ENCODE measurements at regions not wholly inside any gene's neighbourhood (a gene's known extent, or its start where the extent isn't known, plus 50 kb on each side); places are given as distances from the start of the nearest gene placed in this dataset.

GRCh38 chr1:227454686-227455085 lies 108.7 kb upstream of the ZNF678 start:
- no TSS peak for BruUV-seq (replicated peaks)
- Mint-ChIP-seq H3K36me3 (ENCODE audit: insufficient read depth, unreplicated experiment) (no peaks in the 10 kb centered on the region), H3K9me3 (ENCODE audit: low read depth, unreplicated experiment) (no peaks in the 10 kb centered on the region), H3K4me1 (ENCODE audit: low read depth, unreplicated experiment) (no peaks in the 10 kb centered on the region), H3K27me3 (ENCODE audit: unreplicated experiment) (peaks cover 57% of the 10 kb centered on the region), H3K27ac (ENCODE audit: unreplicated experiment) (no peak overlapping the region), H3K4me3 (ENCODE audit: low read depth, unreplicated experiment) (no peak overlapping the region)
- intact Hi-C loops (cut with micrococcal nuclease; ENCODE audit: unreplicated experiment): no loop called here
- TF ChIP-seq CTCF (IDR thresholded peaks at IDR 0.05; ENCODE audit: unreplicated experiment): no peak
- CTCF ChIA-PET: no interaction called here
- no peak for DNase-seq

GRCh38 chr1:227453631-227454355 lies 109.6 kb upstream of the ZNF678 start:
- H3K4me3 Mint-ChIP-seq (ENCODE audit: low read depth, unreplicated experiment): no peak overlapping the region
- H3K27ac Mint-ChIP-seq (ENCODE audit: unreplicated experiment): no peak overlapping the region
- H3K4me1 Mint-ChIP-seq (ENCODE audit: low read depth, unreplicated experiment): no peaks in the 10 kb centered on the region
- TF ChIP-seq CTCF (IDR thresholded peaks at IDR 0.05; ENCODE audit: unreplicated experiment): no peak
- DNase-seq: no peak
- CTCF ChIA-PET: no interaction called here
- H3K36me3 Mint-ChIP-seq (ENCODE audit: insufficient read depth, unreplicated experiment): no peaks in the 10 kb centered on the region
- H3K9me3 Mint-ChIP-seq (ENCODE audit: low read depth, unreplicated experiment): no peaks in the 10 kb centered on the region
- H3K27me3 Mint-ChIP-seq (ENCODE audit: unreplicated experiment): peaks cover 57% of the 10 kb centered on the region
- BruUV-seq (replicated peaks): no TSS peak
- intact Hi-C loops (cut with micrococcal nuclease; ENCODE audit: unreplicated experiment): no loop called here

- peaks cover 52% of the 10 kb centered on the region for H3K27me3 Mint-ChIP-seq (ENCODE audit: unreplicated experiment)
- BruUV-seq (replicated peaks): no TSS peak
- H3K4me3 Mint-ChIP-seq (ENCODE audit: low read depth, unreplicated experiment): no peak overlapping the region
- DNase-seq: no peak
- CTCF ChIA-PET: no interaction called here
- no peaks in the 10 kb centered on the region for H3K4me1 Mint-ChIP-seq (ENCODE audit: low read depth, unreplicated experiment)
- H3K36me3 Mint-ChIP-seq (ENCODE audit: insufficient read depth, unreplicated experiment): no peaks in the 10 kb centered on the region
- no peak overlapping the region for H3K27ac Mint-ChIP-seq (ENCODE audit: unreplicated experiment)
- no peaks in the 10 kb centered on the region for H3K9me3 Mint-ChIP-seq (ENCODE audit: low read depth, unreplicated experiment)
- no peak for TF ChIP-seq CTCF (IDR thresholded peaks at IDR 0.05; ENCODE audit: unreplicated experiment)
- intact Hi-C loops (cut with micrococcal nuclease; ENCODE audit: unreplicated experiment): no loop called here
Measured at GRCh38 chr1:227451954-227452353, 111.4 kb upstream of the ZNF678 start.

- DNase-seq: no peak
- Mint-ChIP-seq H3K27me3 (ENCODE audit: unreplicated experiment) (peaks cover 43% of the 10 kb centered on the region), H3K36me3 (ENCODE audit: insufficient read depth, unreplicated experiment) (no peaks in the 10 kb centered on the region), H3K4me3 (ENCODE audit: low read depth, unreplicated experiment) (no peak overlapping the region), H3K4me1 (ENCODE audit: low read depth, unreplicated experiment) (no peaks in the 10 kb centered on the region), H3K27ac (ENCODE audit: unreplicated experiment) (no peak overlapping the region), H3K9me3 (ENCODE audit: low read depth, unreplicated experiment) (no peaks in the 10 kb centered on the region)
- intact Hi-C loops (cut with micrococcal nuclease; ENCODE audit: unreplicated experiment): no loop called here
- TF ChIP-seq CTCF (IDR thresholded peaks at IDR 0.05; ENCODE audit: unreplicated experiment): no peak
- CTCF ChIA-PET: no interaction called here
- BruUV-seq (replicated peaks): no TSS peak
Measured at GRCh38 chr1:227451057-227451456, 112.3 kb upstream of the ZNF678 start.
